Astrocyte (in vitro differentiated cells and primary cell): ENCODE measurements at regions not wholly inside any gene's neighbourhood (a gene's known extent, or its start where the extent isn't known, plus 50 kb on each side); places are given as distances from the start of the nearest gene placed in this dataset.
"Not testable (repeated sequence)": the region's sequence is repeated elsewhere in the genome, so short reads cannot be mapped to it uniquely, and the experiment has no call there.

Source experiments
- DNase-seq: peaks from one replicate; pipeline ENCODE4 v3.0.0-alpha.2; 2010; ENCODE audit warnings: low read depth
- FAIRE-seq: peaks from 2 replicates; lab custom pipeline; 2011; peaks lifted over from hg19 to GRCh38; lab: Jason Lieb, UNC
- H2AFZ ChIP-seq: 2 replicates; pipeline ENCODE4 v1.6.0; 2012; ENCODE audit warnings: low read depth, low read length, inconsistent platforms
- H3K27ac ChIP-seq: 2 replicates; pipeline ENCODE4 v1.5.1; 2011; ENCODE audit warnings: low read depth, low read length, inconsistent platforms
- H3K27me3 ChIP-seq: 2 replicates; pipeline ENCODE4 v1.6.0; 2011; ENCODE audit warnings: low read length, inconsistent platforms; ENCODE audit not compliant: insufficient read depth
- H3K36me3 ChIP-seq: 2 replicates; pipeline ENCODE4 v1.5.1; 2011; ENCODE audit warnings: low read length, inconsistent platforms; ENCODE audit not compliant: insufficient read depth
- H3K4me1 ChIP-seq: 2 replicates; pipeline ENCODE4 v1.5.1; 2011; ENCODE audit warnings: low read length, inconsistent platforms; ENCODE audit not compliant: insufficient read depth
- H3K4me2 ChIP-seq: 2 replicates; pipeline ENCODE4 v1.6.0; 2012; ENCODE audit warnings: low read length, inconsistent platforms
- H3K4me3 ChIP-seq: 2 replicates; pipeline ENCODE4 v1.5.1; 2011; ENCODE audit warnings: low read depth, mild to moderate bottlenecking, low read length, inconsistent platforms; ENCODE audit not compliant: insufficient read depth
- H3K79me2 ChIP-seq: 2 replicates; pipeline ENCODE4 v1.6.0; 2012; ENCODE audit warnings: mild to moderate bottlenecking, low read length, inconsistent platforms; ENCODE audit not compliant: insufficient read depth
- H3K9ac ChIP-seq: 2 replicates; pipeline ENCODE4 v1.6.0; 2012; ENCODE audit warnings: mild to moderate bottlenecking, low read length, inconsistent platforms
- H3K9me3 ChIP-seq: 2 replicates; pipeline ENCODE4 v1.5.1; 2012; ENCODE audit warnings: low read depth, mild to moderate bottlenecking, low read length, inconsistent platforms; ENCODE audit not compliant: insufficient read depth
- H4K20me1 ChIP-seq: 2 replicates; pipeline ENCODE4 v1.6.0; 2012; ENCODE audit warnings: low read length, inconsistent platforms; ENCODE audit not compliant: insufficient read depth
- H3K27ac Mint-ChIP-seq: one replicate; pipeline ENCODE4 v1.8.0; 2021; ENCODE audit warnings: mild to moderate bottlenecking, mixed read lengths; ENCODE audit not compliant: unreplicated experiment
- H3K27me3 Mint-ChIP-seq: one replicate; pipeline ENCODE4 v1.8.0; 2021; ENCODE audit warnings: low read depth, mixed read lengths; ENCODE audit not compliant: unreplicated experiment
- H3K36me3 Mint-ChIP-seq: one replicate; pipeline ENCODE4 v1.8.0; 2021; ENCODE audit warnings: low read depth, mixed read lengths; ENCODE audit not compliant: unreplicated experiment
- H3K4me1 Mint-ChIP-seq: one replicate; pipeline ENCODE4 v1.8.0; 2021; ENCODE audit warnings: low read depth, mixed read lengths; ENCODE audit not compliant: unreplicated experiment
- H3K4me3 Mint-ChIP-seq: one replicate; pipeline ENCODE4 v1.8.0; 2021; ENCODE audit warnings: mild to moderate bottlenecking, moderate library complexity, mixed read lengths; ENCODE audit not compliant: unreplicated experiment
- H3K9me3 Mint-ChIP-seq: one replicate; pipeline ENCODE4 v1.8.0; 2021; ENCODE audit warnings: mild to moderate bottlenecking, mixed read lengths; ENCODE audit not compliant: unreplicated experiment
- EZH2 ChIP-seq: IDR thresholded peaks from 2 replicates; pipeline ENCODE4 v1.6.1; 2012; ENCODE audit warnings: mild to moderate bottlenecking, low read length, inconsistent platforms; ENCODE audit not compliant: insufficient read depth
- TF ChIP-seq, protein P1 (sequence below): IDR thresholded peaks from 2 replicates; pipeline ENCODE4 v1.5.1; 2011; ENCODE audit warnings: low read depth, mild to moderate bottlenecking, inconsistent platforms, low read length, moderate library complexity; ENCODE audit not compliant: insufficient read depth

DNA sequence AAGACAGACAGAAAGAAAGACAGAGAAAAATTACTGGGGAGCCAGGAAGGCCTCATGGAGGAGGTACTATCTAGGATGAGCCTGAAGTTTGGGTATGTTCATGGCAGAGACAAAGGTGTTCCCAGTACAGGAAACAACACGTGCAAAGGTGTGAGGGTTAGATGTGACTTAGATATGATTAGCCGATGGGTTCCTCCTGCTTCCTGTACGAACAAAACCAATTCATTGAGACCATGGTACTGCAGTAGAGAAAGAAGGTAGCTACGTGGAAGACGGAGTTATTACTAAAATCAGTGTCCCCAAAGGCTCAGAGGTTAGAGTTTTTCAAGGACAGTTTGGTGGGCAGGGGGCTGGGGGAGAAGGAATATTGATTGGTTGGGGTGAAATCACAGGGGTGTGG is 55.2 kb upstream of the CHST3 start:
- TF ChIP-seq EZH2: no peak
- TF ChIP-seq, protein P1, sequence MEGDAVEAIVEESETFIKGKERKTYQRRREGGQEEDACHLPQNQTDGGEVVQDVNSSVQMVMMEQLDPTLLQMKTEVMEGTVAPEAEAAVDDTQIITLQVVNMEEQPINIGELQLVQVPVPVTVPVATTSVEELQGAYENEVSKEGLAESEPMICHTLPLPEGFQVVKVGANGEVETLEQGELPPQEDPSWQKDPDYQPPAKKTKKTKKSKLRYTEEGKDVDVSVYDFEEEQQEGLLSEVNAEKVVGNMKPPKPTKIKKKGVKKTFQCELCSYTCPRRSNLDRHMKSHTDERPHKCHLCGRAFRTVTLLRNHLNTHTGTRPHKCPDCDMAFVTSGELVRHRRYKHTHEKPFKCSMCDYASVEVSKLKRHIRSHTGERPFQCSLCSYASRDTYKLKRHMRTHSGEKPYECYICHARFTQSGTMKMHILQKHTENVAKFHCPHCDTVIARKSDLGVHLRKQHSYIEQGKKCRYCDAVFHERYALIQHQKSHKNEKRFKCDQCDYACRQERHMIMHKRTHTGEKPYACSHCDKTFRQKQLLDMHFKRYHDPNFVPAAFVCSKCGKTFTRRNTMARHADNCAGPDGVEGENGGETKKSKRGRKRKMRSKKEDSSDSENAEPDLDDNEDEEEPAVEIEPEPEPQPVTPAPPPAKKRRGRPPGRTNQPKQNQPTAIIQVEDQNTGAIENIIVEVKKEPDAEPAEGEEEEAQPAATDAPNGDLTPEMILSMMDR: no peak

DNA sequence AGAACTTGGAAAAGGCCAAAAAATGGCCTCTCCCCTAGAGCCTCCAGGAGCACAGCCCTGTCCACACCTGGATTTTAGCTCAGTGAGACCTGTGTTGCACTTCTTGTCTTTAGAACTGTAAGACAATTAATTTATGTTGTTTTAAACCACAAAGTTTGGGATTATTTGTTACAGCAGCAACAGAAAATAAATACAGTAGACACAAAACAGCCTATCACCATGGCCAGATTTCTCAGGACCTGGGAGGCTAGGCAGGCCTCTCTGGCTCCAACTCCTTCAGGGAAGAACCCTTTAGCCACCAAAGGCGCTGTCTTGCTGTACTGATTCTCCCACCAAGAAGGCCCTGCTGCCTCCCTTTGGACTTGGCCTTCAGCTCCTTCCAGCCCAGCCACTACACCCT is 54.1 kb upstream of the PSAP start:
- Histone ChIP-seq H3K36me3 (no peaks in the 10 kb centered on the region), H3K4me2 (no peak overlapping the region), H3K27ac (no peak overlapping the region), H3K79me2 (no peaks in the 10 kb centered on the region), H3K9me3 (no peaks in the 10 kb centered on the region), H4K20me1 (no peaks in the 10 kb centered on the region), H3K9ac (no peak overlapping the region), H3K4me1 (no peaks in the 10 kb centered on the region), H2AFZ (no peak overlapping the region), H3K27me3 (no peaks in the 10 kb centered on the region), H3K4me3 (no peak overlapping the region)
- H3K27ac Mint-ChIP-seq: no peak overlapping the region
- TF ChIP-seq, protein P1: no peak
- no peak for TF ChIP-seq EZH2
- no peaks in the 10 kb centered on the region for H3K9me3 Mint-ChIP-seq
- no peak overlapping the region for H3K4me3 Mint-ChIP-seq
- no peaks in the 10 kb centered on the region for H3K36me3 Mint-ChIP-seq
- peaks cover 15% of the 10 kb centered on the region for H3K27me3 Mint-ChIP-seq
- FAIRE-seq: no peak
- H3K4me1 Mint-ChIP-seq: no peaks in the 10 kb centered on the region
- DNase-seq: no peak

More for the DNA sequence above, 55.2 kb upstream of the CHST3 start:
- Mint-ChIP-seq H3K4me3 (no peak overlapping the region), H3K27ac (no peak overlapping the region), H3K36me3 (no peaks in the 10 kb centered on the region), H3K4me1 (peaks cover 2% of the 10 kb centered on the region), H3K27me3 (peaks cover 15% of the 10 kb centered on the region), H3K9me3 (peaks cover 3% of the 10 kb centered on the region)
- Histone ChIP-seq H3K4me1 (no peaks in the 10 kb centered on the region), H3K36me3 (no peaks in the 10 kb centered on the region), H3K27ac (no peak overlapping the region), H3K27me3 (peaks cover 2% of the 10 kb centered on the region), H3K4me2 (no peak overlapping the region), H3K4me3 (no peak overlapping the region), H3K9ac (no peak overlapping the region), H3K79me2 (no peaks in the 10 kb centered on the region), H2AFZ (no peak overlapping the region), H4K20me1 (no peaks in the 10 kb centered on the region), H3K9me3 (no peaks in the 10 kb centered on the region)
- DNase-seq (no peak), FAIRE-seq (no peak)

DNA sequence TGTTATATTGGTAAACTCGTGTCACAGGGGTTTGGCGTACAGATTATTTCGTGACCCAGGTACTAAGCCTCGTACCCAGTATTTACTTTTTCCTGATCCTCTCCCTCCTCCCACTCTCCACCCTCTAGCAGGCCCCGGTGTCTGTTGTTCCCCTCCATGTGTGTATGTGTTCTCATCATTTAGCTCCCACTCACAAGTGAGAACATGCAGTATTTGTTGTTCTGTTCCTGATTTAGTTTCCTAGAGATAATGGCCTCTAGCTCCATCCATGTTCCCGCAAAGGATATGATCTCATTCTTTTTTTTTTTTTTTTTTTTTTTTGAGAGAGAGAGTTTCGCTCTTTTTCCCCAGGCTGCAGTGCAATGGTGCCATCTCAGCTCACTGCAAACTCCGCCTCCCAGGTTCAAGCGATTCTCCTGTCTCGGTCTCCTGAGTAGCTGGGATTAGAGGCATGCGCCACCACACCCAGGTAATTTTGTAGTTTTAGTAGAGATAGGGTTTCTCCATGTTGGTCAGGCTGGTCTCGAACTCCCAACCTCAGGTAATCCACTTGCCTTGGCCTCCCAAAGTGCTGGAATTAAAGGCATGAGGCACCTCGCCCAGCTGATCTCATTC is 52.7 kb upstream of the PSAP start:
- not testable (repeated sequence) for H3K36me3 Mint-ChIP-seq, H3K27ac ChIP-seq, H3K79me2 ChIP-seq, H4K20me1 ChIP-seq, FAIRE-seq, H3K4me3 ChIP-seq, DNase-seq, H3K4me1 ChIP-seq, H3K9ac ChIP-seq, H3K27me3 ChIP-seq, H3K36me3 ChIP-seq, H3K4me2 ChIP-seq, H3K9me3 ChIP-seq, H3K9me3 Mint-ChIP-seq, H3K4me3 Mint-ChIP-seq, H3K4me1 Mint-ChIP-seq, H2AFZ ChIP-seq
- peaks cover 15% of the 10 kb centered on the region for H3K27me3 Mint-ChIP-seq
- peak overlapping the region; percentile 24 for H3K27ac Mint-ChIP-seq
